GM23248 (cell line): ENCODE measurements at regions not wholly inside any gene's neighbourhood (a gene's known extent, or its start where the extent isn't known, plus 50 kb on each side); places are given as distances from the start of the nearest gene placed in this dataset.

Experiments used
- DNase-seq: peaks from one replicate; pipeline ENCODE4 v3.0.0-alpha.2; 2015
- H2AFZ ChIP-seq: fragments of 200-600 bp; sonication (generic); 2 replicates; pipeline ENCODE4 v1.6.1; 2016; ENCODE audit warnings: antibody characterized with exemption
- H3F3A ChIP-seq: fragments of 200-600 bp; sonication (generic); 2 replicates; pipeline ENCODE4 v1.6.1; 2016; ENCODE audit warnings: mild to moderate bottlenecking, antibody characterized with exemption, mixed run types; ENCODE audit not compliant: insufficient read depth
- H3K27ac ChIP-seq: fragments of 200-600 bp; sonication (generic); 2 replicates; pipeline ENCODE4 v1.5.1; 2016; ENCODE audit warnings: mild to moderate bottlenecking
- H3K27me3 ChIP-seq: fragments of 200-600 bp; sonication (generic); replicated peaks from 2 replicates; pipeline ENCODE4 v1.6.1; 2016; ENCODE audit warnings: mild to moderate bottlenecking; ENCODE audit not compliant: insufficient read depth
- H3K36me3 ChIP-seq: fragments of 200-600 bp; sonication (generic); 2 replicates; pipeline ENCODE4 v1.6.1; 2016; ENCODE audit warnings: low read depth, mild to moderate bottlenecking
- H3K4me1 ChIP-seq: fragments of 200-600 bp; sonication (generic); 2 replicates; pipeline ENCODE4 v1.6.1; 2016; ENCODE audit warnings: mild to moderate bottlenecking; ENCODE audit not compliant: insufficient read depth
- H3K4me2 ChIP-seq: fragments of 200-600 bp; sonication (generic); one replicate; pipeline ENCODE4 v1.6.1; 2016; ENCODE audit warnings: mild to moderate bottlenecking; ENCODE audit not compliant: unreplicated experiment
- H3K4me3 ChIP-seq: fragments of 200-600 bp; sonication (generic); 2 replicates; pipeline ENCODE4 v1.5.1; 2016; ENCODE audit warnings: mild to moderate bottlenecking
- H3K79me2 ChIP-seq: fragments of 200-600 bp; sonication (generic); 2 replicates; pipeline ENCODE4 v1.6.1; 2016; ENCODE audit warnings: mild to moderate bottlenecking; ENCODE audit not compliant: insufficient read depth
- H3K9ac ChIP-seq: fragments of 200-600 bp; sonication (generic); 2 replicates; pipeline ENCODE4 v1.6.1; 2016; ENCODE audit warnings: mild to moderate bottlenecking
- H3K9me2 ChIP-seq: fragments of 200-600 bp; sonication (generic); 2 replicates; pipeline ENCODE4 v1.6.1; 2016; ENCODE audit warnings: mixed run types, mild to moderate bottlenecking, moderate library complexity; ENCODE audit not compliant: insufficient read depth
- H3K9me3 ChIP-seq: fragments of 200-600 bp; sonication (generic); one replicate; pipeline ENCODE4 v1.6.1; 2017; ENCODE audit warnings: low read depth
- H4K20me1 ChIP-seq: fragments of 200-600 bp; sonication (generic); 2 replicates; pipeline ENCODE4 v1.6.0; 2016; ENCODE audit not compliant: insufficient read depth
- EZH2 ChIP-seq: fragments of 200-600 bp; sonication (generic); IDR thresholded peaks from 2 replicates; pipeline ENCODE4 v1.6.1; 2018; ENCODE audit warnings: antibody characterized with exemption, mild to moderate bottlenecking; ENCODE audit not compliant: insufficient read depth, poor library complexity, severe bottlenecking
- EZH2phosphoT487 ChIP-seq: fragments of 200-600 bp; sonication (generic); IDR thresholded peaks from 2 replicates; pipeline ENCODE4 v1.6.1; 2018; ENCODE audit warnings: antibody characterized with exemption, moderate library complexity, mild to moderate bottlenecking, low read depth; ENCODE audit not compliant: insufficient read depth
- WGBS, 2 experiments: methylation state at CpG; one replicate each; pipeline ENCODE4 v1.1.6; 2015 to 2017; ENCODE audit warnings: low lambda C conversion rate in 2 of 2, low coverage in 1 of 2; ENCODE audit errors: missing lambda C conversion rate in 2 of 2; 5-methylcytosine and 5-hydroxymethylcytosine counted together
- in situ Hi-C: fragments of 300-500 bp; cut with MboI; formaldehyde crosslinking; loops from 2 replicates; pipeline ENCODE4 v1.15.0; 2020

DNA sequence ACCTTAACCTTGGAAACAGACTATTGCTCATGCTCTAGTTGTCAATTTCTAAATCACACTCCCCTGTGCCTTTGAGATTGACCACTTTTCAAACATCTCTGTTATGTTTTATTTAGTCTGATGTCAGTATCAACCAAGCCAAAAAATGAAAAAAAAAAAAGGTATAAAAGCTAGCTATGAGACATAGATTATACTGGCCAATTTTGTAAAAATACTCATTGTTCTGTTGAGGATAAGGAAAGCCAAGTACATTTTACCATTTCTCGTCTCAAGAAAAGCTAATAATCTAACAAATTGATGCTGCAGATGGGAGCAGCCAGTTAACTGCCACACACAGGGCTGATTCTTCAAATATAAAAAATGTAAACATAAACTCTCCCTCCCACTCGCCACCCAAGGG, 572.6 kb upstream of the KLF12 start:
- Histone ChIP-seq H3K4me3 (no peak overlapping the region), H3K36me3 (no peaks in the 10 kb centered on the region), H3K4me1 (peaks cover 13% of the 10 kb centered on the region), H3K79me2 (no peaks in the 10 kb centered on the region), H3K9me3 (no peaks in the 10 kb centered on the region), H4K20me1 (no peaks in the 10 kb centered on the region), H3K27ac (no peak overlapping the region), H3K9ac (no peak overlapping the region), H3K9me2 (0 out of 2 replicates have a peak, but pooled peaks cover 2% of the 10 kb centered on the region), H3F3A (peaks cover 9% of the 10 kb centered on the region), H3K4me2 (no peak overlapping the region), H2AFZ (no peak overlapping the region), H3K27me3 (no peaks in the 10 kb centered on the region)
- TF ChIP-seq EZH2: no peak
- in situ Hi-C loops: no loop called here
- WGBS, 2 experiments: 43 to 56% methylated on average over 2 of the region's 2 CpGs
- DNase-seq: no peak

DNA sequence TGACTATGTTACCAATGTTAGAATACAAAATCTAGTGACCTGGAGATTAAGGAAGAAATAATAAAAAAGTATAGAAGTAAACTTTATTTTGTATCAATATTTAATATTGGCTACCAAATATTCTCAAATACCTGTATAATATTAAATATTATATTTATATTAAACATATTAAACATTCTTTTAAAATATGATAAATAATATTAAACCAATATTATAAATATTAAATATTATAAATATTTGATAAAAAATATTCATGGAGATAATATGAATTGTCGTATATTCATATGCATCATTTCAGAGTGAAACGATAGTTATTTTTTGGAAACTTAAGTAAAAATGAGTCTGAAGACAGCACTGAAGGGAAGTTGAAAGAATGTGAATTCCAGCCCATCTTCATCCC, 571.2 kb upstream of the KLF12 start:
- H3K4me2 ChIP-seq: no peak overlapping the region
- H3K27ac ChIP-seq: no peak overlapping the region
- TF ChIP-seq EZH2 (no peak), EZH2phosphoT487 (no peak)
- in situ Hi-C loops: no loop called here
- no peak overlapping the region for H2AFZ ChIP-seq
- peaks cover 9% of the 10 kb centered on the region for H3F3A ChIP-seq
- no peaks in the 10 kb centered on the region for H3K27me3 ChIP-seq
- DNase-seq: no peak
- no peaks in the 10 kb centered on the region for H3K79me2 ChIP-seq
- no peaks in the 10 kb centered on the region for H4K20me1 ChIP-seq
- WGBS, 2 experiments: 92 to 95% methylated on average over 2 of the region's 2 CpGs
- H3K9ac ChIP-seq: no peak overlapping the region
- H3K36me3 ChIP-seq: no peaks in the 10 kb centered on the region
- no peak overlapping the region for H3K4me3 ChIP-seq
- peaks cover 13% of the 10 kb centered on the region for H3K4me1 ChIP-seq
- H3K9me2 ChIP-seq: 0 out of 2 replicates have a peak, but pooled peaks cover 2% of the 10 kb centered on the region
- H3K9me3 ChIP-seq: no peaks in the 10 kb centered on the region

GRCh38 chr13:74703855-74704387, 569.7 kb upstream of the KLF12 start:
- Histone ChIP-seq H3K4me2 (no peak overlapping the region), H3K9ac (no peak overlapping the region), H3K4me1 (no peaks in the 10 kb centered on the region), H3F3A (no peaks in the 10 kb centered on the region), H3K27ac (no peak overlapping the region), H3K9me2 (no peaks in the 10 kb centered on the region), H2AFZ (no peak overlapping the region), H4K20me1 (no peaks in the 10 kb centered on the region), H3K27me3 (no peaks in the 10 kb centered on the region), H3K79me2 (no peaks in the 10 kb centered on the region), H3K36me3 (no peaks in the 10 kb centered on the region), H3K4me3 (no peak overlapping the region), H3K9me3 (no peaks in the 10 kb centered on the region)
- WGBS, 2 experiments: 94 to 96% methylated on average over 3 of the region's 3 CpGs
- TF ChIP-seq EZH2: no peak
- no peak for TF ChIP-seq EZH2phosphoT487
- in situ Hi-C loops: no loop called here
- no peak for DNase-seq

GRCh38 chr13:74696148-74696922, 562.1 kb upstream of the KLF12 start:
- Histone ChIP-seq H3K9ac (no peak overlapping the region), H2AFZ (no peak overlapping the region), H3K4me1 (peaks cover 10% of the 10 kb centered on the region), H3K27me3 (no peaks in the 10 kb centered on the region), H3K27ac (no peak overlapping the region), H3K9me2 (no peaks in the 10 kb centered on the region), H3K4me3 (no peak overlapping the region), H3F3A (no peaks in the 10 kb centered on the region), H3K9me3 (no peaks in the 10 kb centered on the region), H3K36me3 (no peaks in the 10 kb centered on the region), H3K4me2 (no peak overlapping the region), H4K20me1 (no peaks in the 10 kb centered on the region), H3K79me2 (no peaks in the 10 kb centered on the region)
- TF ChIP-seq EZH2: no peak
- no peak for TF ChIP-seq EZH2phosphoT487
- no peak for DNase-seq
- WGBS, 2 experiments: 64 to 69% methylated on average over 7 of the region's 8 CpGs
- in situ Hi-C loops: no loop called here
